ENCODE measurements at regions not wholly inside any gene's neighbourhood (a gene's known extent, or its start where the extent isn't known, plus 50 kb on each side); places are given as distances from the start of the nearest gene placed in this dataset.
A peak's percentile ranks its signal among the peaks of the same experiment; 100 is the strongest.

DNA sequence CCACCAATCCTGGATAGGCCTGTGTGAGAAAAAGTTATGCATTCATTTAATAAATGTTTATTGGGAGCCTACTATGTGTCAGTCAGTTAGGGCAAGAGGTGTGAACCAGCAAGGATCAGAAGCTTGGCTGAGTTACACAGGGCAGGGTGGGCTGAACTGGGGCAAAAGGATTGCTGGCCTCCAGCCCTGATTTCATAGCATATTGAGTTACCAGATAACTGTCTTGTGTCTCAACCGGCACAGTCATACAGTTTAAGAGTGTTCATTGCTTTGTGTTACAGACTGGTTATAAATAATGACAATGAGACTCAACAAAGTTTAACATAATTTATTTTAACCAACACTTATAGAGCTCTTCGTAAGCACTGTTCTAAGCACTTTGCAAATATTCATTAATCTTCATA is 253.8 kb downstream of the DLEU7 start:
- ATAC-seq (ENCODE audit: poor library complexity) (peak; percentile 73), DNase-seq (no peak)
- intact Hi-C loops (cut with DNase I) = no loop called here

DNA sequence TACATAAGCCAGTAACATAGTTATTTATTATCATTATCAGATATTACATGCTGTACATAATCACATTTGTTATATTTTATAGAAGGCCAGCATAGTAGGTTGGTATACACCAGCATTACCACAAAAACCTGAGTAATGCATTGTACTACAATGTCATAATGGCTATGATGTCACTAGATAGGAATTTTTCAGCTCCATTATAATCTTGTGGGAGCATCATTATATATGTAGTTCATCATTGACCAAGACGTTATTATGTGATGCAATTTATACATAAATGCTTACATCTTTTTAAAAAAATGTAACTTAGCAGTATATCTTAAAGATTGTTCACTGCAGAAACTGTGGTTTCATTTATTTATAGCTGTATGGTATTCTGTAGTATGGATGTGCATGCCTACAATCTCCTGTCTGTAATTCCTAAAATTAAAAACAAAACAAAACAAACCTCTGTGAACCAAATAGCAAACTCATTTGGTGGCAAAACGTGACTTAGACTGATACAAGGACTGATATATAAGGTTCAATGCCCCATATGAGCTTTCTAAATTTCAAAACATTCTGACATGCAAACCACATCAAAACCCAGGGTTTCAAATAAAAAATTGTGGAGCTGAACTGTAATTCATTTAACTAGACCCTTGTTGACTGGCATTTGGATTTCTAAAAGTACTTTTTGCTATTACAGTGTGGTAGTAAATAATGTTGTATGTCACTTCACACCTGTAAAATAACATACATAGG is 250.9 kb downstream of the DLEU7 start:
- no peak for DNase-seq
- no peak for ATAC-seq (ENCODE audit: poor library complexity)
- intact Hi-C loops (cut with DNase I) = no loop called here

DNA sequence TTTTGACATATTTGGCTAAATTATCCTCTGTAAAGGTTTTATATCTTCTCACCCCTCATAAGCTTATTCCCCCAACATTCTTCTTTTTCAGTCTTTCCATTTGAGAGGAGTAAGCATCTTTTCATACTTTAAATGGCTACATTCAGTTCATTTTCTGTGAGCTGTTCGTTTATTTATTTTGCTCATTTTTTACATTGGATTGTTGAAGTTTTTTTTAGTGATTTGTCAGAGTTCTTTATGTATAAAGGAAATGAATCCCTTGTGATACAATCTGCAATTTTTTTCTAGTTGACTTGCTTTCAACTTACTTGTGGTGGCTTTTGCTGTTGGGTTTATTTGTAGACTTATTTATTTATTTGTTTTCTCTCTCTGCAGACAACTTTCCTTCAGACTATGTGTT is 250.3 kb downstream of the DLEU7 start:
- intact Hi-C loops (cut with DNase I) = no loop called here
- DNase-seq (no peak), ATAC-seq (ENCODE audit: poor library complexity) (no peak)

DNA sequence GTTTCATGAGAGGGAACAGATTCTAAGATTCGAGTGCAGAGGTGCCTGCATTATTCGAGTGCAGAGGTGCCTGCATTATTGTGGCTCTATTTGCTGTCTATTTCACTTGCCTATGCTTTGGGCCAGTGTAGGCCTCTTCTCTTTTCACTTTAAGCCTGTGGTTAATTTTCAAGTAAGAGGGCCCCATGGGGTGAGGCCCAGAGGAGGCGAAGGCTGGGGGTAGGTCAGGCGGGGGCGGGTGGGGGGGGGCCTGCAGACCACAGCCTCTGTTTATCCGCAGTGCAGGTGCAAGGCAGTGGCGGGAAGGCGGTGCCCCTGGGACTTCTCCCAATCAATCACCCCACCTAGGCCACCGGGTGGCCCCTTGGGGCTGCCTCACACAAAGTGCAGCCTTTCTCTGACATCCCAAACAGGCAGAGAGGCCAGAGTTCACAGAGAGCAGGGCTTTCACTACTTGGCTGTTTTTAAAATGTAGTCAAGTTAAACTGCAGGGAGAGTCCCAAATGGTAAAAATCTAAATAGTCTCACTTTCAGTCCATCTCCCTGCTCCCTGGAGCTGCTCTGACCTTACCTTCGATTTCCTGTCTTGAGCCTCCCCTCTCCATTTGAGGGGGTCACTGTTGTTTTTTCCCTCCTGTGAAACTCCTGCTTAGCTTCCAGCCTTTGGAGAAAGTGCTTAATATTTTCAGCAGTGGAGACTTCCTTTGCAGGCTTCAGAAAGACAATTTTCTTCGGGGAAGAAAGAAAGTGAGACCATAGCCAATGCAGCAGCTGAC is 249.0 kb downstream of the DLEU7 start:
- no peak for DNase-seq
- no peak for ATAC-seq (ENCODE audit: poor library complexity)
- intact Hi-C loops (cut with DNase I) = no loop called here

DNA sequence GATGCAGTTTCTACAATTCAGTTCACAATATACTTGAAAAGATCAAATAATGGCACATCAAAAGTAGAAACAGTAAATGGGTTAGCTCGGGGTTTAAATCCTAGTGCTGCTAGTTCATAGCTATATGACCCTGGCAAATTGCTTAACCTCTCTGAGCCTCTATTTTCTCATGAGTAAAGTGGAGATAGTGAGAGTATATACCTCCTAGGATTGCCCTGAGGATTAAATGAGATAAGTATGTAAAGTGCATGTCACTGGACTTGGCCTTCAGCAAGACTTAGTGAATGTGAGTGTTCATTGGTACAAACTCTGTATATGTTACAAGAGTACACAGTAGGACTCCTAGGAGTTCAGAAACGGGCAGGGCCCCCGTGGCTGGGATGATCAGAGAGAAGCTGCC is 248.3 kb downstream of the DLEU7 start:
- ATAC-seq (ENCODE audit: poor library complexity) (no peak), DNase-seq (no peak)
- intact Hi-C loops (cut with DNase I) = no loop called here

DNA sequence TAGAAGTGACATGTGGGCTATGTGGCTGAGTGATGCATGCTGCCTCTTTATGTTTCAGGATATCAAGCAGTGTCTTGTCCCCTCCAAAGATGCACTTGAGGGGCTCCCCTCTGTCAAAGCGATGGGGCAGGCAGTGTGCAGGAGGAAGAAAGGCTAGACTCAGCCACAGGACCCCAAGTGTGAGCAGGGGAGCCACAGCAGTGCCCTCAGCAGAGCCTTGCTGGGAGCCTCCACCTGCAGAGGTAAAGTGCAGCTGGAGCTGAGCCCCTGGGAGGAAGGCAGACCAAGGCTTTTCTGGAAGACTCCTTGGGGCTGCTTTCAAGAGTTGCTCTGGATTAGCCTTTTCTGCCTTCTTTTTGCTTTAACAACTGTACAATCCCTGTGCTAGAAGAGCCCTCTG is 247.3 kb downstream of the DLEU7 start:
- intact Hi-C loops (cut with DNase I) = no loop called here
- ATAC-seq (ENCODE audit: poor library complexity) (no peak), DNase-seq (no peak)

DNA sequence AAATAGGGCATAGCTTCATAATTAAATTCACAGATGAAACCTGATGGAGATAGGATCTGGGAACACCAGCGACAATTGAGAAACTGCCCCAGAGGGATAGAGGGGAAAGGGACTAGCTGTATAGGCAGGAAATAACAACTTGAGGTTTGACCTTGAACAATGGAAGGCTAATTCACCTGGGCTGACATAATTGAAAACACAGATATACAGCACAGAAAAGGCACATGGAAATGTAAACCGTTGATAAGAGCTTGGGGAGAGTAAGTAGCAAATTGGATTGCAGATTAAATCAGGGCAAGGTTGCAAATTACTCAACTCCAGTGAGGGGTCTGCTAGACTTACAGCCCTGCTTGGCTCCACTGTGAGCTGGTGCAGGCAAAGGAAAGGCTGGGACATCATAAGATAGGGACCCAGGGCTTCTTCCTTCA is 246.7 kb downstream of the DLEU7 start:
- intact Hi-C loops (cut with DNase I) = no loop called here
- DNase-seq (no peak), ATAC-seq (ENCODE audit: poor library complexity) (peak; percentile 39)

DNA sequence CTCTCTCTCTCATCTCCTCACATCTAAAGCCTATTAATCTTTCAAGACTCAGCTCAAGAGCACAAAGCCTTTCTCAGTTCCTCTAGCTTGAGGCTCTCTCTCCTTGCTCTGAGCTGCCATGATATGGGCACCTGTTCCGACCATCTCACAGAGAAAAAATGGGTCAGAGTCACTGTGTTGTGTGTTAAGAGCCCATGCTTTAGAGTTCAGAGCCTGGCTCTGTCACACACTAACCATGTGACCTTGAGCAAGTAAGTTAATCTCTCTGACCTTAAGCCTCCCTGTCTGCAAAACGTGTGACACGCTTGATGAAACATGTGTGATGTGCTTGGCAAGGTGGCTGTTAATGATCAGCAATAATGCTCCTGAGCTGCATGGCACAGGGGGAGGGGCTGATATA is 245.2 kb downstream of the DLEU7 start:
- ATAC-seq (ENCODE audit: poor library complexity) (peak; percentile 66), DNase-seq (no peak)
- intact Hi-C loops (cut with DNase I) = no loop called here

DNA sequence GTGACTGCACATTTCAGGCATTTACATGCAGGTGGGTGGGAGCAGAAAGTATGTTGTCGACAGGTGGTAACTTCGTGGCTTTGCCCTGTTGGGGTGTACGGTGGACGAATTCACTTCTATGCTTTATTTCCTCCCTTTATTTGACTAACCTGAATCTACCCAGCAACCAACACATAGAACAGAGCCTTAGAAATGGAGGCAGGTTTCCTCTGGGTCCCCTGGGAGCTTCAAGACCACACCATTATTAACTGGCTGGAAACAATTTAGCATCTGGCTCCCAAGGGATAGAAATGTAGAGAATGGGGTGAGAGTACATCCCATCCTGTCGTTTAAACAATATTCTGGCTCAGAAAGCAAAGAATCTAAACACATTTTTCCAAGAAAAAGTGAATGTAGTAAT is 244.4 kb downstream of the DLEU7 start:
- intact Hi-C loops (cut with DNase I) = no loop called here
- ATAC-seq (ENCODE audit: poor library complexity) (no peak), DNase-seq (no peak)

DNA sequence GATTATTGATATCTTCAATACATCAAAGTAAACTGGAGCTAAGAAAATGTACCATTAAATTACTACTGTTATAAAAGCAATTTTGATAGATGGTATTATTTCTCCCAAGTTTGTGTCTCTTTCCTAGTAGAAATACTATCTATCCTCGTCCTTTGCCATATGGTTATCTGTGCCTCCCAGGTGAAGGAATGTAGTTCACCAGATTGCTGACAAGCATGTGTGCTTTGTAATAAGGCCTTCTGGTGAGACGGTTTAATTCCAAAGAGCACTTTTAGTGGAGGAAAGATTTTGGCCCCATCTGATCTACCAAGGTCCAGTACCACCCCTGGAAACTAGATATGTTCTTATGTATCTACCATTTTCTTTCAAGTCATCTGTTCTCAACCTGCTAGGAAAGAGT is 243.6 kb downstream of the DLEU7 start:
- DNase-seq = no peak
- intact Hi-C loops (cut with DNase I) = no loop called here
- no peak for ATAC-seq (ENCODE audit: poor library complexity)

DNA sequence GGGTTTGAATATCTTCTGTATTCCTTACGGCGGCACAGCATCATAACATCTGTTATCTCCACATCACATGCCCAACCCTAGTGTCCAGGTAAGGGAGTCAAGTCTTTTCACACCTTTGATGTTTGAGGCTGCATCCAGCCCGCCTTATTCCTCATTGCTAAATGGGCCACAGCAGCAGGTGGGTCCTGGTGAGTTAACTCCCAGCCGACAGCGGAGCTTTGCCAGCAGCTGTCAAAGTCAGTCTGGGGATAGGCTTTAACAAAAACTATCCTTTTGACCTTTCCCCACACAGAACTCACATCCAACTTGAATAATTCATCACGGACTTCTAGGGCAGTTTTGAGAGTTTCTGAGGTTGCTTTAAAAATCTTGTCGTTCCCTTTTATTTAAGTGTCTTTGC is 235.1 kb downstream of the DLEU7 start:
- ATAC-seq (ENCODE audit: poor library complexity) (no peak), DNase-seq (no peak)
- intact Hi-C loops (cut with DNase I) = no loop called here

DNA sequence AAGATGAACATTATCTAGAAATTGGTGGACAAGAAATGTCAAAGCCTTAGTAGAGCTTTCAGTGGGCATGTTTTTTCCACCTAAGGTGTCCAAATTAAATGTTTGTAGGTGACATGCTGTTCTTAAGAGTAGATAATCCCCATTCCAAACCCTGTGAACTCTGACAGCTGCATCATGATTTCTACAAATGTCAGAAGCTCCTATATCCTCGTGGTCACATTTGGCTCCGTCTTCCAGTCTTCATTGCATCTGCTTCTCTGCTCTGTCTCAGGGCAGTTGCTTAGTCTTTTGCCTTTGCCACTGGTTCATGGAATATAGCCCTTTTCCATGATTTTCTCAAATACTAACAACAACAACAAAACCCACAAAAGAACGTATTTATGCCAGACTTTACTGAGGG is 234.5 kb downstream of the DLEU7 start:
- ATAC-seq (ENCODE audit: poor library complexity) (no peak), DNase-seq (no peak)
- intact Hi-C loops (cut with DNase I) = no loop called here

DNA sequence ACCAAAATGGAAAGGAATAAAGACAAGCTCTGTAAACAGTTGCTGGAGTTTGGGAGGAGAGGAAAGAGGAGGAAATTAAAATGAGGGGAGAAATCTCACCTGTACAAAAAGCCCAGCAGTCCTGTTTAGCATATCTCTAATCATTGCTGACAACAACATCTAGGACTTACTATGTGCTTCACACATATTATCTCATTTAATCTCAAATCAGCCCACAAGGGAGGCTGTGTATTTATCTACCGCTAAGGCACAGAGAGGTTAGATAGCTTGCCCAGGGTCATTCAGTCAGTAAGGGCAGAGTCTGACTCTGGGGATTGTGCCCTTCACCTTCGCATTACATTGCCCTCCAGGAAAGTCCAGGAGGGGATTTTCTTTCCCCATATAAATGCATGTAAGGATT is 233.3 kb downstream of the DLEU7 start:
- ATAC-seq (ENCODE audit: poor library complexity) (no peak), DNase-seq (no peak)
- intact Hi-C loops (cut with DNase I) = no loop called here

DNA sequence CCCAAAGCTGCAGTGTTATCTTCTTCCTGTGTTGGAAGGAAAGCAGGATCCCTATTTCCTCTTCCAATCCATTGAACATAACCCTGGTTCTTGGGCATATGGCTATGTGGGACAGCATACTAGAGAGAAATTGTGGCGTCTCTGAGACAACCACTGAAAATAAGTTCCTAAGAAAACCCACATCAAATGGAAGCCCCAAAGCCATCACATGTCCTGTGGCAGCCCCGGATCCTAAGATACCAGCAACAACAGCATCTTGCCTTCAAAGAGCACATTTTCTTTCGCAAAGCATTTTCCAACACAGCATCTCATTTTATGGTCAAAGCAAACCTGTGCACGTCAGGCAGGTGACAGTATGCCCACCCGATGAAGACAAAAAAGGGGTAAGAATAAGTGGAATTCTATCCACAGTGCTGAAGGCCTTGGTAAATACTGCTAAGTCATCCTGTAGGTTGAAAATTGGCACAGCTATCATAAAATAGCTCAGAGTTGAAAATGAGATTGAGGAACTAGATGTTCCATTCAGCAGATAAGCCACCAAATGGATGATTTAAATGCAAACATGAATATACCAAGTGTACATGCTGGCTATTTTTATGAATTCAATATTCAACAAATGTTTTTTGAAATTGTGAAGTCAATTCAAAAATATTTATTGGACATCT is 232.2 kb downstream of the DLEU7 start:
- intact Hi-C loops (cut with DNase I) = no loop called here
- DNase-seq (no peak), ATAC-seq (ENCODE audit: poor library complexity) (no peak)

DNA sequence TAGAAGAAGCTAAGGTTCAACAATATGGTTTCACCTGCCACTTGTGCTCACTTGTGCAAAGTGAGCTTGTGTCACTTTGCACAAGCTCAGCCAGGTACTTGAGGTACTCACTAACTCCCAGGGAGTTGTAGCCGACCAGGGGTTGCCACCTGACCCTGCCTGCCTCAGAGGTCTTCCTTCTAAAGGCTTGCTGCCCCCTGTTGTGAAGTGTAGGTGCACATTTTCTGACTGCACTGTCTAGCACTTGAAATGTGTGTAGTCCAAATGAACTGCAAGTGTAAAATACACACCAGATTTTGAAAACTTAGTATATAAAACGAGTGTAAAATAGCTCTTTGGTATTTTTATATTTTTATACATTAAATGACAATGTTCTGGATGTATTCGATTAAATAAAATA is 230.8 kb downstream of the DLEU7 start:
- no peak for ATAC-seq (ENCODE audit: poor library complexity)
- intact Hi-C loops (cut with DNase I) = no loop called here
- no peak for DNase-seq

DNA sequence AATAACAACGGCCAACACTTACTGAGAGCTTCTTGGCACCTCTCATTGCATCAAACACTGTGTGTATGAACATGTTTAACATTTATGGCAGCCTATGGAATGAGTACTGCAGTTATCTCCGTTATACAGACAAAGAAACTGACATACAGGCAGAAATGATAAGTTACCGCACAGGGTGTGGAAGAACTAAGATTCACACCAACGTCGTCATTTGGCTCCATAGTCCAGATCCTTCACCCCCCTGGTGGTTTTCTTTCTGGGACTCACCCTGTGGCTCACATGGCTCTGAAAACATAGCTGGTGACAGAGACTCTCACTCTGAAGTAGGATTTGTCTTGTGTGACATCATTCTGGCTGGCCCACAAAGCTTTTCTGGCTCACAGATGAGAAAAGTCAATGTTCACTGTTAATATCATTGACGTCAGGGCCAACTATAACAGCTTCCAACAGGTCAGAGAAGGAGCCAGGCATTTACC is 230.1 kb downstream of the DLEU7 start:
- intact Hi-C loops (cut with DNase I) = no loop called here
- ATAC-seq (ENCODE audit: poor library complexity) (peak; percentile 90), DNase-seq (no peak)

DNA sequence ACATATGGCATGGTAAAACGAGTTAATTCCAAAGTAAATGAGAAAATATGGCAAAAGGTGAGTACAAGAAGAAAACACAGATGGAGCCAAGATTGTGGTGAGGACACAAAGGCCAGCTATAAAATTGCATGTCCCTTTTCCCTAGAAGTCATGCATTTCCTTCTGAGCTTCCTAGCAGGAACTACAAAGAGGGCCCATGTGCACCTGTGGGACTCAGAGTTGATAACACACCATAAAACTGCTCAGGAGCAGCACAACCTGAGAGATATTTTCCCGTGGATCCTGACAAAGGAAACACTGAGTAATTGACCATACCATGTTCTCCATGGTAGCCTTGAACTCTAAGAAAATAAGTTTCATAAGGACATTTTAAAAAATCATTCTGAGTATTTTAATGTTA is 228.3 kb downstream of the DLEU7 start:
- intact Hi-C loops (cut with DNase I) = no loop called here

DNA sequence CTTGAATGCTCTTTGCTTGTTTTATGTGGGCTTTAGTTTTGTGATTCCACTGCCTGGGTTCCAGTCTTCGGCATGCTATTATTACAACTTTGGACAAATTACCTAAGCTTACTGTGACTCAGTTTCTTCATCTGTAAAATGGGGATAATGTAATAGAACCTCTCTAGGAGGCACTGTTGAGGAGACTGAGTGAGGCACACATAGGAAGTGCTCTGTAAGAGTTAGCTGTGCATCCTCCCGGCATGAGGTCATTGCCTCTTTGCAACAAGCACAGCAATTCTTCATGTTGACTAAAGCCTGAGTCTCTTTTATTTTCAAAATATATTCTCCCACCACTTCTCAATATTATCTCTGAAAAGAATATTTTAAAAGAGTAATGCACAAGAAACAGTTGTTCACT is 227.4 kb downstream of the DLEU7 start:
- ATAC-seq (ENCODE audit: poor library complexity) (no peak), DNase-seq (no peak)
- intact Hi-C loops (cut with DNase I) = no loop called here

More for the DNA sequence above, 228.3 kb downstream of the DLEU7 start:
- ATAC-seq (ENCODE audit: poor library complexity) (no peak), DNase-seq (no peak)

DNA sequence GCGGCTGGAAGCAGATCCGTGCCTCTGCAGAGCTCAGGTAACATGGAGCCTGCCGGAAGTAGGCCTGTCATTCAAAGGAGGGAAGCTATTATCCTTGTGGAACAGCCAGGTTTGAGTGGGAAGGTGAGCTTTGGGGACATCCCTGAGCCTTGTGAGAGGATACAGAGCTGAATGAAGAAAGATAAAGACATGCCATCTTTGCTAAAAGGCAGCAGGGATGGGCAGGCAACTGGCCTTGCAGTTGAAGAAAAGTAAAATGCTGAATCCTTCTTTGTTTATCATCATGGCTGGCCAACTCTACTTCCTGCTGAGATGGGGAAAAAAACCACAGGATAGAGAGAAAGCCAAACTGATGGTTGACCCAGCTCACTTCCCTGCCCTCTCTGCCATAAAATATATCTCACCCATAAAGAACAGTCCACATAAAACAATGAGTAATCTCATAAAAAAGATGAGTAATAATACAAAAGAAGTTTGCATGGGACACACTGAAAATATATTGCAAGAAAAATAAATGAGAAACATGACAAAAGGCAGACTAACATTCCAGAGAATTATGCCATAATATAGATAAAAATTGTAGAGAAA is 226.3 kb downstream of the DLEU7 start:
- no peak for ATAC-seq (ENCODE audit: poor library complexity)
- DNase-seq = no peak
- intact Hi-C loops (cut with DNase I) = no loop called here
